ENCODE measurements at regions not wholly inside any gene's neighbourhood (a gene's known extent, or its start where the extent isn't known, plus 50 kb on each side); places are given as distances from the start of the nearest gene placed in this dataset.

DNA sequence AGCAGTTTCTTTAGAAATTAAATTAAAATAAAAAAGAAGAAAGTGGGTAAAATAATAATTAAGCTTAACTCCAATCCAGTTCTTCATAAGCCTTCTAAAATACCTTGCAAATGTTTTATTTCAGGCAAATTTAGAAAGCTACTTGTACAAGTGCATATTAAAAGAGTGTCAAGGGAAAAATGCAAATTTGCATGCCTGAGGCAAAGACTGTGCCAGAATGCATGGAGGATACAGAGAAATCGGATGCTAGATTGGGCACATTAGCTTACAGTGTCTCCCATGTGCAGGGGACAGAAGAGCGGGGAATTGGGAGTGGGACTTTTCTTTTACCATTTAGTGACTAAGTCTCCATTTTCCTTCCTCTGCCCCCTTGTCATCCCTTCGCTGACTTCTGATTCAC, 173.0 kb upstream of the NWD2 start:
- no peak for TF ChIP-seq EP300 (IDR thresholded peaks at IDR 0.05)
- TF ChIP-seq, protein P1, sequence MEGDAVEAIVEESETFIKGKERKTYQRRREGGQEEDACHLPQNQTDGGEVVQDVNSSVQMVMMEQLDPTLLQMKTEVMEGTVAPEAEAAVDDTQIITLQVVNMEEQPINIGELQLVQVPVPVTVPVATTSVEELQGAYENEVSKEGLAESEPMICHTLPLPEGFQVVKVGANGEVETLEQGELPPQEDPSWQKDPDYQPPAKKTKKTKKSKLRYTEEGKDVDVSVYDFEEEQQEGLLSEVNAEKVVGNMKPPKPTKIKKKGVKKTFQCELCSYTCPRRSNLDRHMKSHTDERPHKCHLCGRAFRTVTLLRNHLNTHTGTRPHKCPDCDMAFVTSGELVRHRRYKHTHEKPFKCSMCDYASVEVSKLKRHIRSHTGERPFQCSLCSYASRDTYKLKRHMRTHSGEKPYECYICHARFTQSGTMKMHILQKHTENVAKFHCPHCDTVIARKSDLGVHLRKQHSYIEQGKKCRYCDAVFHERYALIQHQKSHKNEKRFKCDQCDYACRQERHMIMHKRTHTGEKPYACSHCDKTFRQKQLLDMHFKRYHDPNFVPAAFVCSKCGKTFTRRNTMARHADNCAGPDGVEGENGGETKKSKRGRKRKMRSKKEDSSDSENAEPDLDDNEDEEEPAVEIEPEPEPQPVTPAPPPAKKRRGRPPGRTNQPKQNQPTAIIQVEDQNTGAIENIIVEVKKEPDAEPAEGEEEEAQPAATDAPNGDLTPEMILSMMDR (IDR thresholded peaks at IDR 0.05) = no peak
